RPMI8226 (cell line): ENCODE measurements at regions not wholly inside any gene's neighbourhood (a gene's known extent, or its start where the extent isn't known, plus 50 kb on each side); places are given as distances from the start of the nearest gene placed in this dataset.

Experiments used
- DNase-seq: peaks from one replicate; pipeline ENCODE4 v3.0.0-alpha.2; 2015

- no peak for DNase-seq
Measured at GRCh38 chr11:130749216-130749615, 167.1 kb downstream of the SNX19 start.

GRCh38 chr11:130760515-130761125 lies 155.7 kb downstream of the SNX19 start:
- no peak for DNase-seq

GRCh38 chr11:130761560-130762220 lies 154.6 kb downstream of the SNX19 start:
- no peak for DNase-seq

GRCh38 chr11:130762638-130763037 lies 153.6 kb downstream of the SNX19 start:
- DNase-seq = peak; percentile 65

GRCh38 chr11:130763087-130763980 lies 152.9 kb downstream of the SNX19 start:
- DNase-seq = peak; percentile 49

GRCh38 chr11:130765406-130765805 lies 150.9 kb downstream of the SNX19 start:
- no peak for DNase-seq

GRCh38 chr11:130765951-130766649 lies 150.2 kb downstream of the SNX19 start:
- peak; percentile 54 for DNase-seq

GRCh38 chr11:130766650-130767565 lies 149.4 kb downstream of the SNX19 start:
- no peak for DNase-seq

- DNase-seq = no peak
Measured at GRCh38 chr11:130769782-130770535, 146.3 kb downstream of the SNX19 start.

GRCh38 chr11:130771708-130772107 lies 144.6 kb downstream of the SNX19 start:
- DNase-seq = no peak

GRCh38 chr11:130772266-130773227 lies 143.7 kb downstream of the SNX19 start:
- no peak for DNase-seq

GRCh38 chr11:130773244-130773820 lies 142.9 kb downstream of the SNX19 start:
- DNase-seq = no peak

- no peak for DNase-seq
Measured at GRCh38 chr11:130774703-130775102, 141.6 kb downstream of the SNX19 start.

GRCh38 chr11:130775306-130776060 lies 140.8 kb downstream of the SNX19 start:
- DNase-seq = no peak

GRCh38 chr11:130776061-130776419 lies 140.2 kb downstream of the SNX19 start:
- no peak for DNase-seq

- no peak for DNase-seq
Measured at GRCh38 chr11:130778026-130778425, 138.3 kb downstream of the SNX19 start.

GRCh38 chr11:130778705-130779104 lies 137.6 kb downstream of the SNX19 start:
- DNase-seq = no peak

- DNase-seq = no peak
Measured at GRCh38 chr11:130779267-130779666, 137.0 kb downstream of the SNX19 start.

- DNase-seq = no peak
Measured at GRCh38 chr11:130779943-130780342, 136.3 kb downstream of the SNX19 start.
